Breast epithelium (tissue), 4 donors: ENCODE measurements at regions not wholly inside any gene's neighbourhood (a gene's known extent, or its start where the extent isn't known, plus 50 kb on each side); places are given as distances from the start of the nearest gene placed in this dataset.

Source experiments
- DNase-seq, 2 donors: peaks; one replicate each; pipeline ENCODE4 v3.0.0-alpha.2; 2019; ENCODE audit warnings: low spot score in 2 of 2
- H3K27ac ChIP-seq, 2 donors: fragments of 200-600 bp; sonication (generic) in 1 of 2; one replicate each; pipeline ENCODE4 v1.5.1; 2016 to 2019; ENCODE audit warnings: mild to moderate bottlenecking in 1 of 2
- H3K27me3 ChIP-seq, 2 donors: fragments of 200-600 bp; sonication (generic) in 1 of 2; one replicate each; pipeline versions ENCODE4 v1.5.1 to v1.6.0; 2017 to 2019; ENCODE audit warnings: control low read depth in 1 of 2, mild to moderate bottlenecking in 1 of 2
- H3K36me3 ChIP-seq: fragments of 200-600 bp; one replicate; pipeline ENCODE4 v1.5.1; 2019
- H3K4me1 ChIP-seq, 2 donors: fragments of 200-600 bp; sonication (generic); one replicate each; pipeline ENCODE4 v1.5.1; 2016 to 2019; ENCODE audit warnings: control low read depth in 1 of 2
- H3K4me3 ChIP-seq, 3 donors: fragments of 200-600 bp; sonication (generic); 1 replicate in 2 of 3; 2 replicates in 1 of 3; pipeline ENCODE4 v1.5.1; 2016 to 2019; ENCODE audit warnings: mild to moderate bottlenecking in 3 of 3, moderate library complexity in 2 of 3
- H3K9me3 ChIP-seq, 2 donors: fragments of 200-600 bp; sonication (generic) in 1 of 2; one replicate each; pipeline ENCODE4 v1.5.1; 2016 to 2019; ENCODE audit warnings: control low read depth in 1 of 2
- CTCF ChIP-seq, 3 donors: fragments of 450-650 bp; IDR thresholded peaks; one replicate each; pipeline ENCODE4 v1.5.1; 2016 to 2017; ENCODE audit warnings: antibody characterized with exemption in 3 of 3, mild to moderate bottlenecking in 3 of 3, moderate library complexity in 3 of 3
- POLR2A ChIP-seq: fragments of 450-650 bp; IDR thresholded peaks from one replicate; pipeline ENCODE4 v1.6.1; 2016; ENCODE audit warnings: antibody characterized with exemption, mild to moderate bottlenecking, moderate library complexity
- POLR2AphosphoS5 ChIP-seq, 3 donors: sonication (generic); formaldehyde crosslinking; IDR thresholded peaks; one replicate each; pipeline ENCODE4 v1.6.1; 2017; ENCODE audit warnings: antibody characterized with exemption in 3 of 3
- intact Hi-C: fragments of 100-400 bp; cut with DNase I; formaldehyde crosslinking; loops from one replicate; pipeline ENCODE4 v1.15.1; 2023; ENCODE audit warnings: low total_unique reads

GRCh38 chr10:3411044-3411443 is 238.5 kb upstream of the PITRM1 start:
- H3K27me3 ChIP-seq: no peaks in the 10 kb centered on the region
- TF ChIP-seq POLR2AphosphoS5 (IDR thresholded peaks at IDR 0.05) (no peak), POLR2A (no peak), CTCF (IDR thresholded peaks at IDR 0.05) (no peak)
- intact Hi-C loops: no loop called here
- no peak for DNase-seq
- H3K9me3 ChIP-seq: no peaks in the 10 kb centered on the region
- no peaks in the 10 kb centered on the region for H3K36me3 ChIP-seq
- H3K4me1 ChIP-seq: no peaks in the 10 kb centered on the region
- H3K27ac ChIP-seq: no peak overlapping the region
- no peak overlapping the region for H3K4me3 ChIP-seq

GRCh38 chr10:3409928-3410327 is 237.3 kb upstream of the PITRM1 start:
- no peak for DNase-seq
- Histone ChIP-seq H3K9me3 (no peaks in the 10 kb centered on the region), H3K4me1 (no peaks in the 10 kb centered on the region), H3K4me3 (no peak overlapping the region), H3K36me3 (no peaks in the 10 kb centered on the region), H3K27me3 (no peaks in the 10 kb centered on the region), H3K27ac (no peak overlapping the region)
- TF ChIP-seq POLR2A (no peak), CTCF (IDR thresholded peaks at IDR 0.05) (no peak), POLR2AphosphoS5 (IDR thresholded peaks at IDR 0.05) (no peak)
- intact Hi-C loops: loop anchor here (5.0 kb wide), 1 partner anchor 212 kb away; no protein-coding TSS in a partner anchor

GRCh38 chr10:3408603-3409365 is 236.2 kb upstream of the PITRM1 start:
- Histone ChIP-seq H3K4me1 (no peaks in the 10 kb centered on the region), H3K9me3 (no peaks in the 10 kb centered on the region), H3K36me3 (no peaks in the 10 kb centered on the region), H3K27me3 (no peaks in the 10 kb centered on the region), H3K27ac (no peak overlapping the region), H3K4me3 (no peak overlapping the region)
- intact Hi-C loops: loop anchor here (5.0 kb wide), 1 partner anchor 214 kb away; no protein-coding TSS in a partner anchor
- no peak for DNase-seq
- TF ChIP-seq POLR2AphosphoS5 (IDR thresholded peaks at IDR 0.05) (no peak), POLR2A (no peak), CTCF (IDR thresholded peaks at IDR 0.05) (no peak)

- Histone ChIP-seq H3K27ac (no peak overlapping the region), H3K27me3 (no peaks in the 10 kb centered on the region), H3K36me3 (no peaks in the 10 kb centered on the region), H3K9me3 (no peaks in the 10 kb centered on the region), H3K4me3 (no peak overlapping the region), H3K4me1 (no peaks in the 10 kb centered on the region)
- TF ChIP-seq CTCF (IDR thresholded peaks at IDR 0.05): no peak
- no peak for TF ChIP-seq POLR2AphosphoS5 (IDR thresholded peaks at IDR 0.05)
- no peak for TF ChIP-seq POLR2A
- DNase-seq: no peak
- intact Hi-C loops: loop anchor here (5.0 kb wide), 1 partner anchor 215 kb away; no protein-coding TSS in a partner anchor
Observed at GRCh38 chr10:3407208-3407607, 234.6 kb upstream of the PITRM1 start.

GRCh38 chr10:3406556-3406955 is 234.0 kb upstream of the PITRM1 start:
- Histone ChIP-seq H3K27ac (no peak overlapping the region), H3K36me3 (no peaks in the 10 kb centered on the region), H3K4me1 (no peaks in the 10 kb centered on the region), H3K27me3 (no peaks in the 10 kb centered on the region), H3K9me3 (no peaks in the 10 kb centered on the region), H3K4me3 (no peak overlapping the region)
- TF ChIP-seq POLR2A (no peak), POLR2AphosphoS5 (IDR thresholded peaks at IDR 0.05) (no peak), CTCF (IDR thresholded peaks at IDR 0.05) (no peak)
- intact Hi-C loops: loop anchor here (5.0 kb wide), 1 partner anchor 216 kb away; no protein-coding TSS in a partner anchor
- no peak for DNase-seq
